ENCODE measurements at regions not wholly inside any gene's neighbourhood (a gene's known extent, or its start where the extent isn't known, plus 50 kb on each side); places are given as distances from the start of the nearest gene placed in this dataset.

DNA sequence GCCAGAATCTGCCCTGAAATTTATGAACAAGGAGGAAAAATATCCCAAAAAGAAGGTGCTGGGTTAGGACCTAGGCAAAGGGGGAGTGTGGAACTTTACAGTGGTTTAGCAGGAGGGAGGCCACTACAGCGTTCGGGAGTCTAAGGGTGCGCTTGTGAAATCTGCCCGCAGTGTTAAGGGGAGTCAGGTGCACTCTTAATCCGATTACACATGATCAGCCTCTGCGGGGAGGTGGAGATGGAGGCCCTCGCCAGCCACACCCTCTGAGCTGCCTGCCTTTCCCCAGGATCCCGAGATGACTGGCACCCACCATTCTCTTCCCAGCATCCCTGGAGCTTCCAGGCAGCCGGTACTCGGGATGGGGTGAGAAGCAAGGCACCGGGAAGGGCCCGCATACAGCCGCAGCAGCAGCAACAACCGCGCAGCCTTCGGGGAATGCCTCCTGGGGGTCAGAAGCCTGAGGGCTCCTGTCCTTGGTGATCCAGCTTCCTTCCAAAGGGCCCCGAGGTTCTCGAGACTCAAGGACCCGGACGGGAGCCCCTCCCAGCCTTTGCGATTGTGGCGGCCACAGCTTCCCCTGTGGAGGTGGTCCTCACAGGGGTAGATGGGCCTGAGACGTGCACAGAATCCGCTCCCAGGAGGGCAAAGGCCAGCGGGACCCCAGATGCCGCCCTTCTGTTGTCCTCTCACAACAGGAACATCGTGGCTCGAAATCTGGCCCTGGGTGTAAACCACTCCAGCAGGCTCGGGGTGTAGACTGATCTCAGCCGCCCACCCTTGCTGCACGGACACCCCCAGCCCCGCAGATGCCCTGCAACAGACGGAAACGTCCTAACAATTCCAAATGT, 57.3 kb upstream of the CST7 start:
- Histone ChIP-seq H3K36me3 (ENCODE audit: control insufficient read depth in 2 of 2, extremely low read depth in 1 of 2, insufficient read depth in 2 of 2, low read length in 2 of 2) (no peaks in the 10 kb centered on the region), H3K9ac (replicated peaks; ENCODE audit: extremely low read depth, insufficient read depth, low read length) (no peak overlapping the region), H3K4me3 (replicated peaks in 1 of 3; ENCODE audit: insufficient read depth in 1 of 3, low read depth in 1 of 3, low read length in 3 of 3) (no peak overlapping the region), H3K9me3 (replicated peaks; ENCODE audit: control insufficient read depth, insufficient read depth, low read length) (no peaks in the 10 kb centered on the region), H3K4me2 (ENCODE audit: insufficient read depth, low read length) (no peak overlapping the region), H4K20me1 (replicated peaks; ENCODE audit: control insufficient read depth, extremely low read depth, insufficient read depth, low read length) (no peaks in the 10 kb centered on the region), H2AFZ (ENCODE audit: low read depth, low read length) (no peak overlapping the region), H3K4me1 (ENCODE audit: control insufficient read depth, extremely low read depth, insufficient read depth, low read length) (no peaks in the 10 kb centered on the region), H3K79me2 (ENCODE audit: control insufficient read depth, insufficient read depth, low read length) (no peaks in the 10 kb centered on the region), H3K27me3 (ENCODE audit: control insufficient read depth in 2 of 2, insufficient read depth in 2 of 2, low read length in 2 of 2) (no peaks in the 10 kb centered on the region), H3K27ac (ENCODE audit: insufficient read depth, low read depth, low read length) (no peak overlapping the region), H3K9me1 (replicated peaks; ENCODE audit: control insufficient read depth, extremely low read depth, insufficient read depth, low read length) (no peaks in the 10 kb centered on the region)
- DNase-seq (ENCODE audit: low read depth, low spot score) = no peak
- TF ChIP-seq, protein P1, sequence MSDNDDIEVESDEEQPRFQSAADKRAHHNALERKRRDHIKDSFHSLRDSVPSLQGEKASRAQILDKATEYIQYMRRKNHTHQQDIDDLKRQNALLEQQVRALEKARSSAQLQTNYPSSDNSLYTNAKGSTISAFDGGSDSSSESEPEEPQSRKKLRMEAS (IDR thresholded peaks at IDR 0.05; ENCODE audit: insufficient read depth, insufficient read length) = no peak
- TF ChIP-seq MYC (IDR thresholded peaks at IDR 0.05; ENCODE audit: low read depth, low read length) (no peak), POLR2A (IDR thresholded peaks at IDR 0.05; ENCODE audit: low read depth, low read length) (no peak), JUN (IDR thresholded peaks at IDR 0.05; ENCODE audit: borderline replicate concordance, insufficient read depth, insufficient read length, low read depth) (no peak), POLR2AphosphoS5 (IDR thresholded peaks at IDR 0.05; ENCODE audit: insufficient read depth, low read depth, low read length) (no peak), EZH2 (IDR thresholded peaks at IDR 0.05; ENCODE audit: borderline replicate concordance, low read depth, low read length, severe bottlenecking) (no peak), FOS (IDR thresholded peaks at IDR 0.05; ENCODE audit: borderline replicate concordance, insufficient read depth, low read length) (no peak), GATA2 (IDR thresholded peaks at IDR 0.05; ENCODE audit: insufficient read depth, insufficient read length, low read depth, low read length) (no peak)
- TF ChIP-seq, protein P2, sequence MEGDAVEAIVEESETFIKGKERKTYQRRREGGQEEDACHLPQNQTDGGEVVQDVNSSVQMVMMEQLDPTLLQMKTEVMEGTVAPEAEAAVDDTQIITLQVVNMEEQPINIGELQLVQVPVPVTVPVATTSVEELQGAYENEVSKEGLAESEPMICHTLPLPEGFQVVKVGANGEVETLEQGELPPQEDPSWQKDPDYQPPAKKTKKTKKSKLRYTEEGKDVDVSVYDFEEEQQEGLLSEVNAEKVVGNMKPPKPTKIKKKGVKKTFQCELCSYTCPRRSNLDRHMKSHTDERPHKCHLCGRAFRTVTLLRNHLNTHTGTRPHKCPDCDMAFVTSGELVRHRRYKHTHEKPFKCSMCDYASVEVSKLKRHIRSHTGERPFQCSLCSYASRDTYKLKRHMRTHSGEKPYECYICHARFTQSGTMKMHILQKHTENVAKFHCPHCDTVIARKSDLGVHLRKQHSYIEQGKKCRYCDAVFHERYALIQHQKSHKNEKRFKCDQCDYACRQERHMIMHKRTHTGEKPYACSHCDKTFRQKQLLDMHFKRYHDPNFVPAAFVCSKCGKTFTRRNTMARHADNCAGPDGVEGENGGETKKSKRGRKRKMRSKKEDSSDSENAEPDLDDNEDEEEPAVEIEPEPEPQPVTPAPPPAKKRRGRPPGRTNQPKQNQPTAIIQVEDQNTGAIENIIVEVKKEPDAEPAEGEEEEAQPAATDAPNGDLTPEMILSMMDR (IDR thresholded peaks at IDR 0.05; ENCODE audit: extremely low read depth in 1 of 2, insufficient read depth in 1 of 2, low read depth in 1 of 2, low read length in 2 of 2) = no peak
- FAIRE-seq = no peak
- CTCF ChIA-PET = no interaction called here
- dilution Hi-C loops (cut with MboI; ENCODE audit: extremely low pct_ligation_motif_present, low sequenced_read_pairs) = no loop called here
- POLR2A ChIA-PET = no interaction called here
- intact Hi-C loops (cut with micrococcal nuclease) = no loop called here
- BruUV-seq (replicated peaks) = no TSS peak

All from endothelial cell of umbilical vein (primary cell).